Ramos (cell line): ENCODE measurements at regions not wholly inside any gene's neighbourhood (a gene's known extent, or its start where the extent isn't known, plus 50 kb on each side); places are given as distances from the start of the nearest gene placed in this dataset.

ENCODE experiments used
- in situ Hi-C: fragments of 300-500 bp; cut with MboI; formaldehyde crosslinking; loops from one replicate; pipeline ENCODE4 v1.14.3; 2022; ENCODE audit warnings: low sequenced_read_pairs; ENCODE audit not compliant: unreplicated experiment

DNA sequence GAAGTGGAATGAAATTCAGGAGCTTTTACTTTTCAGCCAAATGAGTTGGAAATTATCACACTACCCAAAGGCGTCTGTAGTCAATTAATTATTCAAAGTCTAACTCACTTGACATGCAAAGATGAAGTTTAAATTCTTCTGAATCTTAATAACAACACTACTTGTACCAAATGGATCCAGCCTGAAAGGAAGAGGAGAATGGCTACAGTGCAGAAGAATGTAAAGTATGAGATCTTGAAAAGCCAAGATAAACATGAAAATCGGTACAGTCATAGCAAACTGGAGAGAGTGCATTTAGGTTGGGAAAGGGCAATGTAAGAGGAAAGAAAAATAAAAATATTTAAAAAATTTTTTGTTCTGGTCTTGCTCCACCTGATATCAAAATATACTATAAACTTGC lies 195.5 kb downstream of the SIM1 start:
- in situ Hi-C loops = no loop called here

- in situ Hi-C loops = no loop called here
These were observed 196.4 kb downstream of the SIM1 start for GRCh38 chr6:100268326-100268725.

DNA sequence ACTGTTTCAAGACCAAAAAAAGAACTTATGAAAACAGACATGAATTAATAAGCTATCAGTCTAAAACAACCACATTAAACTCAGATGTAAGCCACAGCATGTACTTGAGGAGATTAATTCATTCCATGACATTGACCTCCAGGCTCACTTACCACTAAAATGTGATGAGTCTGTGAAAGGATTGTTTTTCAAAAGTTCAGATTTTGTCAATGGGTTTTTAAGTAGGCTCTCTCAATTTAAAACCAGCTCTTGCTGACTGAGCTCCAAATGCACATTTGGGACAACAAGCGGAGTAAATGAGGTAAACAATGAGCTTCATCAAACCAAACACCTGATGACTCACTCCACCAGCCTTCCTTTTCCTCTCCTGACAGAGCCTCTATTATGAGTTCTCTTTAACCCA lies 197.0 kb downstream of the SIM1 start:
- in situ Hi-C loops = no loop called here

- in situ Hi-C loops = no loop called here
These were observed 198.0 kb downstream of the SIM1 start for GRCh38 chr6:100266494-100267401.

- in situ Hi-C loops = no loop called here
These were observed 202.6 kb downstream of the SIM1 start for GRCh38 chr6:100262086-100262485.

DNA sequence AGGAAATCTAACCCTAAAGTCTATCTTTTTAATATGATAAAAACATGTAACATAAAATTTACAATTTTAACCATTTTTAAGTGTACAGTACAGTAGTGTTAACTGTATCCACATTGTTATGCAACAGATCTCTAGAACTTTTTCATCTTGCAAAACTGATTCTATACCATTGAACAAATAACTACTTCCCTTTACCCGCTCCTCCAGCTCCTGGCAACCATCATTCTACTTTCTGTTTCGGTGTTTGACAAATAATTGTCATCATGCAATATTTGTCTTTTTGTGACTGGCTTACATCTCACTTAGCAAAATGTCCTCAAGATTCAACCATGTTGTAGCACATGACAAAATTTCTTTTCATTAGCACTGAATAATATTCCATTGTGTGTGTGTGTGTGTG lies 203.2 kb downstream of the SIM1 start:
- in situ Hi-C loops = no loop called here

DNA sequence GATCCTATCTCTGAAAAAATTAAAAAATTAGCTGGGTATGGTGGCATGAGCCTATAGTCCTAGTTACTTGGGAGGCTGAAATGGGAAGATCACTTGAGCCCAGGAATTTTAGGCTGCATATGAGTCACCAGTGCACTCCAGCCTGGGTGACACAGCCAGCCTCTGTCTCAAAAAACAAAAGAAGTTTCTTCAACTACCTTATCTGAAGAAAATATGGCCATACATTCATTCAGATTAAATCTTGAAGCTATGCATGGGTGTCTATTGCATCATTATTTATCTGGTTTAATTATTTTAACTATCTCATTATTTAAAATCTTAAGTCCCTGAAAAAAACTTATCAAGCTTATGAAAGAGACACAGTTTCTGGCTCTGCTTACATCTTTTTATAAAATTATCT lies 204.1 kb downstream of the SIM1 start:
- in situ Hi-C loops = no loop called here

DNA sequence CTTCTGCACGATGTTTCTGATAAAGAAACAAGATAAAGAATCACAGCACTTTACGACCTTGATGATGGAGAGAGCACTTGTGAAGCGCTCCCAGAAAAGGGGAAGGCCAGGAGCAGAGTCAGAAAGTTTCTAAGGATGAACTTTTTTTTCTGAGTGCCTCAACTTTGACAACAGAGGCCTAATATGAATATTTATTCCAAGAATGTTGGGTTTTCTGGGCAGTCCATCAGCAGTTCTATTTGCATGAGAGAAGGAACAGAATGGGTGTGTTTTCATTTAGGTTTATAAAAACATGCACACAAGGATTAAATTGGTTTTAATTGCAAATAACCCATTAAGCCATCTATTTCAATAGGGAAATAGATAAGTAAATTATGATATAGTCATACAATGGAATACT lies 204.9 kb downstream of the SIM1 start:
- in situ Hi-C loops = no loop called here

GRCh38 chr6:100258752-100259151 lies 206.0 kb downstream of the SIM1 start:
- in situ Hi-C loops = no loop called here

DNA sequence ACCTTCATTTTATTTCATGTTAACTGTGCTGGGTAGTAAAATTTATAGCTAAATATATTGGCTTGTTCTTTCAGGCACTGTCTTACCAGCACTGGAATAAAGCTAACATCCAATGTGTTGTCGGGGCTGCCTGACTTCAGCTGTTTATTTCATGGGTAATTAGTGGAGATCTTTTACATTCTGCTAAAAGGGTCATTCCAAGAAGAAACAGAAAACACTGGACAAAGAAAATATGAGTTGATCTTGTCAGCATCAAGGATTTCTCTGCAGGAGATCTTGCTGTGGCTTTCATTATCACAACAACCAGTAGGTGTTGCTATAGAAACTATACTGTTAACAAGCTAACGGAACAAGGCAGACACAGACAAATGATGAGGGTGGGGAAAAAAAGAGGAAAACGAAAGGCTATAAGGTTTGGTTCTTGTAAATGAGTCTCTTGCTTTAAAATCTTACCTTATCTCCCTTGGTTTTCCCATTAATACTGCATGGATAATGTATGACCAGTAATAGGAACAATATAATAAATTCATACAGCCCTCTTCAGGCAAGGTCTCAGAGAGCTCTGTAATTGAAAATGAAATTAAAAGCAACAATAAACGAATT lies 206.8 kb downstream of the SIM1 start:
- in situ Hi-C loops = no loop called here

GRCh38 chr6:100255701-100256100 lies 209.0 kb downstream of the SIM1 start:
- in situ Hi-C loops = no loop called here

DNA sequence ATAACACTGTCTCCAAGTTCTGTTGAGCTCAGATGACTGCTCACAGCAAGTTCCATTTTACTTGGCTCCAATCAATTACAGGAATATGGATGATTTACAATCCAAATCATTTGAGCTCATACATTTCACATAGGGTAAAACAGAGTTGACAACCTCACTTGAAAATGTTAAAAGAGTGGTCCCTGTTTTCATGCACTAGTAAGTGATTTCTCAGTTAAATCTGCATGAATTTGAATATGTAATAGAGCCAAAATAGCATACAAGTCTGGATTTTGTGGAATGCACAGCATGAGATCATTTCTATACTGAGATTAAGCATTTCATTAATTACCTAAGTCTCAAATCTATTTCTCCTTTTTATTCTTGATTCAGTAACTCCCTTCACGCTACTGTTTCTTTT lies 217.6 kb downstream of the SIM1 start:
- in situ Hi-C loops = no loop called here

DNA sequence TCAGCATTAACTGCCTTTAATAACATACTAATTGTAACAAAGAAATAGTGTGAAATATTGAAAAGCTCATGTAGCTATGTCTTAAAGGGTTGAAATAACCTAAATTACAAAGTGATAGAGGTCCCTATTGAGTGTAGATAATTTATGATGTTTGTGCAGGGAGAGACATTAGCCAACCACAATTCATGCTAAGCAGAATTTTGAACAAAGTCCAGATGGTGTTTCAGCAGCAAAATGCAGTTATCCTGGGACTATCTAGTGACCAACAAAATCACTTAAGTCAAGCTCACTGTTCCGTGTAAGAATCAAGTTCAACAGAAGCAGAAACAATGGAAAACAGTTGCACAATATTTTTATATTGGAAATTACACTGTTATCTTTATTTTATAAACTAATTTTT lies 218.5 kb downstream of the SIM1 start:
- in situ Hi-C loops = no loop called here

DNA sequence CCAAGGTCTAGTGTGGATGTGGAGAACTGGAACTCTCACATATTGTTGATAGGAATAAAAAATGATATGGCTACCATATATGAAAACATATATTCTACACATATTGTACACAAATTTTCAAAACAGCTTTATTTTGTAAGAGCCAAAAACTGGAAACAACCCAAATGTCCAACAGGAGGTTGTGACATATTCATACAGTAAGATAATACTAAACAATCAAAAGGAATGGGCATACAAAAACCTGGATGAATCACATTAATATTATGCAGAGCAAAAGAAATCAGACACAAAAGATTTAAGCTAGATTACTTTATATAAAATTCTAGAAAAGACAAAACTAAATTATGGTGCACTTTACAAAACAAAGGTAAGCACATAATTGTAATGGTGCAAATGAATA lies 223.9 kb downstream of the SIM1 start:
- in situ Hi-C loops = no loop called here

GRCh38 chr6:100237821-100238220 lies 226.9 kb downstream of the SIM1 start:
- in situ Hi-C loops = no loop called here

GRCh38 chr6:100236389-100236788 lies 228.3 kb downstream of the SIM1 start:
- in situ Hi-C loops = no loop called here

DNA sequence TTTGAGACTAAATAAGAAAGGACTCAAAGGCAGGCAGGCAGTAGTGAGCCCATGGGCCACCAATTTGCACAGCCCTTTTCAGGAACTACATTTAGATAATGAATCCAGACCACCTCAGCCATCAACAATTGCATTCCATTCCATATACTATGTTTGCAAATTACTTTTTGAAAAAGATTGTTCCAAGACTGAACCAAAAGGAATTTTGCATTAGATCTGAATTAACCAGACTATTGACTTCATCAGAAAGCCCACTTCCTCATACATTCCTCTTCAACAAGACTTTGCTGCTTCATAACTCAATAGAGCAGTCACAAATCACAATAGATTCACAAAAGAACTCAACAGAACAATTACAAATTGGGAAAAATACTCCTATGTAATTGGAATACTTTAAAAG lies 229.1 kb downstream of the SIM1 start:
- in situ Hi-C loops = no loop called here

DNA sequence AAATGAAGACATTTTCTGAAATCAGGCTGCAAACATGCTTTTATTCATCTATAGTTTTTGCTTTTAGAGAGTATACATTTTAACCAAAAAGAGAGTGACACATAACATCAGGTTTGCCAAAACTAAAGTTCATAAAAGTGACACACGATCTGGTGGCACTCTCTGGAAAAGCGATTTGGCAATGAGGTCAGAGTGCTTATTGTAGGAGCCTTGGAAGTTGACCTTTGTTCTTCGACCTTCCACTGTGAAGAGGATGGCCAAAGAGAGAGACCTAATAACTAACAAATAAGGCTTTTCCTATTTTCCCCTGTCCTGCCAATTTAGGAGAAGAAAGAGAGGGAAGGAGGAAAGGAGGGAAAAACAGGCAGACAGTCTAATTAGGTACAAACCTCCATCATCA lies 230.1 kb downstream of the SIM1 start:
- in situ Hi-C loops = no loop called here

GRCh38 chr6:100232781-100233573 lies 231.7 kb downstream of the SIM1 start:
- in situ Hi-C loops = no loop called here

GRCh38 chr6:100230953-100231316 lies 233.8 kb downstream of the SIM1 start:
- in situ Hi-C loops = no loop called here
